ENCODE measurements at regions not wholly inside any gene's neighbourhood (a gene's known extent, or its start where the extent isn't known, plus 50 kb on each side); places are given as distances from the start of the nearest gene placed in this dataset.

DNA sequence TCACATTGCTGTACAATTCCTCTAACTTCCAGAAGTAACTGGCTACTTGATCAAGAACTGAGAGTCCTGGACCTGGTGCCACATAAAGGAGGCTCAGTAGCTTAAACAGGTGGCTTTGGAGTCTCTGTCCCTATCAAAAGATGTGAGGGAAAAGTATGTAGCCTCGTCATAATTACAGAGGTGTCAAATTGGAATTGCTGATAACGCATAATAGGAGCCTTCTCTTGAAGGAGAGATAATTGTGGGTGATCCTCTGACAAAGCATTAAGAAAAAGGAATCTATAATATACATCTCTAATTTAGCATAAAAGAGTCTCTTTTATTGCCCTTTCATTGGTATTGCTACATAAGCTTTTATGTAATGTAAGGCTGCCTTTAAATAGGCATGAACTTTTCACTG lies 1246.4 kb upstream of the CDH9 start:
- Histone ChIP-seq H3K36me3 (ENCODE audit: control insufficient read depth, low read length) (no peaks in the 10 kb centered on the region), H3K9me3 (ENCODE audit: control insufficient read depth, insufficient read depth, low read length) (no peaks in the 10 kb centered on the region), H3K4me1 (ENCODE audit: control insufficient read depth, low read length) (no peaks in the 10 kb centered on the region), H4K20me1 (ENCODE audit: control insufficient read depth, insufficient read depth, low read depth, low read length) (no peaks in the 10 kb centered on the region), H3K4me2 (ENCODE audit: low read length) (no peak overlapping the region), H3K9me2 (replicated peaks; ENCODE audit: control insufficient read depth, low read length) (no peaks in the 10 kb centered on the region), H3K27me3 (ENCODE audit: control insufficient read depth, low read length) (no peaks in the 10 kb centered on the region), H3K79me2 (ENCODE audit: control insufficient read depth, low read length) (no peaks in the 10 kb centered on the region), H3F3A (ENCODE audit: control insufficient read depth, insufficient read depth) (no peaks in the 10 kb centered on the region), H3K27ac (ENCODE audit: low read depth, low read length) (no peak overlapping the region), H3K4me3 (ENCODE audit: low read length) (no peak overlapping the region)
- no peak for TF ChIP-seq EZH2phosphoT487 (IDR thresholded peaks at IDR 0.05; ENCODE audit: borderline replicate concordance, low read length)
- TF ChIP-seq, protein P1, sequence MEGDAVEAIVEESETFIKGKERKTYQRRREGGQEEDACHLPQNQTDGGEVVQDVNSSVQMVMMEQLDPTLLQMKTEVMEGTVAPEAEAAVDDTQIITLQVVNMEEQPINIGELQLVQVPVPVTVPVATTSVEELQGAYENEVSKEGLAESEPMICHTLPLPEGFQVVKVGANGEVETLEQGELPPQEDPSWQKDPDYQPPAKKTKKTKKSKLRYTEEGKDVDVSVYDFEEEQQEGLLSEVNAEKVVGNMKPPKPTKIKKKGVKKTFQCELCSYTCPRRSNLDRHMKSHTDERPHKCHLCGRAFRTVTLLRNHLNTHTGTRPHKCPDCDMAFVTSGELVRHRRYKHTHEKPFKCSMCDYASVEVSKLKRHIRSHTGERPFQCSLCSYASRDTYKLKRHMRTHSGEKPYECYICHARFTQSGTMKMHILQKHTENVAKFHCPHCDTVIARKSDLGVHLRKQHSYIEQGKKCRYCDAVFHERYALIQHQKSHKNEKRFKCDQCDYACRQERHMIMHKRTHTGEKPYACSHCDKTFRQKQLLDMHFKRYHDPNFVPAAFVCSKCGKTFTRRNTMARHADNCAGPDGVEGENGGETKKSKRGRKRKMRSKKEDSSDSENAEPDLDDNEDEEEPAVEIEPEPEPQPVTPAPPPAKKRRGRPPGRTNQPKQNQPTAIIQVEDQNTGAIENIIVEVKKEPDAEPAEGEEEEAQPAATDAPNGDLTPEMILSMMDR (IDR thresholded peaks at IDR 0.05; ENCODE audit: low read depth, low read length, poor library complexity, severe bottlenecking), result no peak

DNA sequence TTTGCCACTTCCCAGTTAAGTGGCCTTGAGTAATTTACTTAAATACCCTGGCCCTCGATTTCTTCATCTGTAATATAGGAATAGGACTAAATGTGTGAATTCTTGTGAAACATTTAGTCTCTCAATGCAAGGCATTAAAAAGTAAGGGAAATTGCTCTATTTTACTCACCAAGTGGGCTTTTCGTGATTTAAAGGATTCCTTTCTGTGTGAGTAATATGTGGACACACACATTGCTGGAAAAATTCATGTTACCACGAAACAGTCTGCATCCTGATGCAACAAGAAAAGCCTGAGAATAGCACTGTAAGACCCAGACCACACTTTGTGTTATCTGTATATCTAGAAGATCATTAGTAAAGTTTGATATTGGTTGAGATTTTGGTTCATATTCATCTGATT lies 1243.0 kb upstream of the CDH9 start:
- no peaks in the 10 kb centered on the region for H4K20me1 ChIP-seq (ENCODE audit: control insufficient read depth, insufficient read depth, low read depth, low read length)
- no peaks in the 10 kb centered on the region for H3K27me3 ChIP-seq (ENCODE audit: control insufficient read depth, low read length)
- no peak overlapping the region for H3K27ac ChIP-seq (ENCODE audit: low read depth, low read length)
- H3F3A ChIP-seq (ENCODE audit: control insufficient read depth, insufficient read depth), result no peaks in the 10 kb centered on the region
- H3K9me3 ChIP-seq (ENCODE audit: control insufficient read depth, insufficient read depth, low read length), result no peaks in the 10 kb centered on the region
- no peaks in the 10 kb centered on the region for H3K79me2 ChIP-seq (ENCODE audit: control insufficient read depth, low read length)
- H3K9me2 ChIP-seq (replicated peaks; ENCODE audit: control insufficient read depth, low read length), result no peaks in the 10 kb centered on the region
- TF ChIP-seq, protein P1 (IDR thresholded peaks at IDR 0.05; ENCODE audit: low read depth, low read length, poor library complexity, severe bottlenecking), result no peak
- no peak for TF ChIP-seq EZH2phosphoT487 (IDR thresholded peaks at IDR 0.05; ENCODE audit: borderline replicate concordance, low read length)
- no peak overlapping the region for H3K4me3 ChIP-seq (ENCODE audit: low read length)
- H3K4me2 ChIP-seq (ENCODE audit: low read length), result no peak overlapping the region
- no peaks in the 10 kb centered on the region for H3K36me3 ChIP-seq (ENCODE audit: control insufficient read depth, low read length)
- no peaks in the 10 kb centered on the region for H3K4me1 ChIP-seq (ENCODE audit: control insufficient read depth, low read length)

DNA sequence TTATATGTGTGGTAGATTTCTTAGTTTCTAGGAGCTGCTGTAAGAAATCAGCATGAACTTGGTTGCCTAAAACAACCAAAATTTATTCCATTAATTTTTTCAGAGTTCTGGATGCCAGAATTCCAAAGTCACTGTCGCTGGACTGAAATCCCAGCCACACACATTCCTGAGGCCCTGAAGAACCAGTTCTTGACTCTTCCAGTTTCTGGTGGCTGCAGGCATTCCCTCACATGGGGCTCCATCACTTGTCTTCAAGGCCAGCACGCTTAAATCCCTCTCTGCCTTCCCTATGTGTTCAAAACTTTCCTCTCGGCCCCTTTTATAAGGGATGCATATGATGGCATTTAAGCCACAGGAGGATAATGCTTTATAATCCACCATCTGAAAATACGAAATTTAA lies 1237.5 kb upstream of the CDH9 start:
- Histone ChIP-seq H4K20me1 (ENCODE audit: control insufficient read depth, insufficient read depth, low read depth, low read length) (no peaks in the 10 kb centered on the region), H3K27ac (ENCODE audit: low read depth, low read length) (no peak overlapping the region), H3K4me1 (ENCODE audit: control insufficient read depth, low read length) (no peaks in the 10 kb centered on the region), H3K27me3 (ENCODE audit: control insufficient read depth, low read length) (no peaks in the 10 kb centered on the region), H3K79me2 (ENCODE audit: control insufficient read depth, low read length) (no peaks in the 10 kb centered on the region), H3K9me3 (ENCODE audit: control insufficient read depth, insufficient read depth, low read length) (no peaks in the 10 kb centered on the region), H3K4me2 (ENCODE audit: low read length) (no peak overlapping the region), H3K36me3 (ENCODE audit: control insufficient read depth, low read length) (no peaks in the 10 kb centered on the region), H3K9me2 (replicated peaks; ENCODE audit: control insufficient read depth, low read length) (no peaks in the 10 kb centered on the region), H3K4me3 (ENCODE audit: low read length) (no peak overlapping the region), H3F3A (ENCODE audit: control insufficient read depth, insufficient read depth) (no peaks in the 10 kb centered on the region)
- TF ChIP-seq, protein P1 (IDR thresholded peaks at IDR 0.05; ENCODE audit: low read depth, low read length, poor library complexity, severe bottlenecking), result no peak
- no peak for TF ChIP-seq EZH2phosphoT487 (IDR thresholded peaks at IDR 0.05; ENCODE audit: borderline replicate concordance, low read length)

DNA sequence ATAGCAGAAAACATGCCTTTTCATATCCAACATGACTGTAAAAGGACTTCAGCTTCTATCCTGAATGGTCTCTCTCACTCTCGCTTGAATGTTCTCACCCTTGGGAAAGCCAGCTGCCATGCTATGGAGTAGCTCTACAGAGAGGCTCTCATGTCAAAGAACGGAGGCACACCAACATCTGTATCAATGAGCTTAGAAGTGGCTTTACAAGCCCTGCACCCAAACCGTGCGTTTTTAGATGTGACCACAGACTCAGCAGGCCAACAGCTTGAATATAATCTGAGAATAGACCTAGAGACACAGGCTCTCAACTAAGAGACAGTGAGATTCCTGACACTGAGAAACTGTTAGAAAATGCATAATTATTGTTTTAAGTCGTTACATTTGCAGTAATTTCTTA lies 1231.6 kb upstream of the CDH9 start:
- Histone ChIP-seq H3K36me3 (ENCODE audit: control insufficient read depth, low read length) (no peaks in the 10 kb centered on the region), H3K9me3 (ENCODE audit: control insufficient read depth, insufficient read depth, low read length) (peaks cover 5% of the 10 kb centered on the region; the same call in 1 of the 2 replicates), H3K9me2 (replicated peaks; ENCODE audit: control insufficient read depth, low read length) (no peaks in the 10 kb centered on the region), H3K27ac (ENCODE audit: low read depth, low read length) (no peak overlapping the region), H3K4me2 (ENCODE audit: low read length) (no peak overlapping the region), H4K20me1 (ENCODE audit: control insufficient read depth, insufficient read depth, low read depth, low read length) (no peaks in the 10 kb centered on the region), H3K27me3 (ENCODE audit: control insufficient read depth, low read length) (no peaks in the 10 kb centered on the region), H3K79me2 (ENCODE audit: control insufficient read depth, low read length) (no peaks in the 10 kb centered on the region), H3F3A (ENCODE audit: control insufficient read depth, insufficient read depth) (no peaks in the 10 kb centered on the region), H3K4me1 (ENCODE audit: control insufficient read depth, low read length) (no peaks in the 10 kb centered on the region), H3K4me3 (ENCODE audit: low read length) (no peak overlapping the region)
- TF ChIP-seq EZH2phosphoT487 (IDR thresholded peaks at IDR 0.05; ENCODE audit: borderline replicate concordance, low read length), result no peak
- TF ChIP-seq, protein P1 (IDR thresholded peaks at IDR 0.05; ENCODE audit: low read depth, low read length, poor library complexity, severe bottlenecking), result no peak
